KMS-11 (cell line): ENCODE measurements at regions not wholly inside any gene's neighbourhood (a gene's known extent, or its start where the extent isn't known, plus 50 kb on each side); places are given as distances from the start of the nearest gene placed in this dataset.
"Not testable (repeated sequence)": the region's sequence is repeated elsewhere in the genome, so short reads cannot be mapped to it uniquely, and the experiment has no call there.

ENCODE experiments used
- H2AFZ ChIP-seq: fragments of 200-600 bp; sonication (generic); 2 replicates; pipeline ENCODE4 v1.6.1; 2016; ENCODE audit warnings: antibody characterized with exemption, mixed run types, low read depth
- H3K27ac ChIP-seq: fragments of 200-600 bp; sonication (generic); 2 replicates; pipeline ENCODE4 v1.6.1; 2016; ENCODE audit warnings: mild to moderate bottlenecking, mixed run types
- H3K27me3 ChIP-seq: fragments of 200-600 bp; sonication (generic); 2 replicates; pipeline ENCODE4 v1.6.1; 2017; ENCODE audit warnings: mild to moderate bottlenecking, low read depth, mixed run types, moderate library complexity; ENCODE audit not compliant: insufficient read depth
- H3K36me3 ChIP-seq: fragments of 200-600 bp; sonication (generic); 2 replicates; pipeline ENCODE4 v1.6.1; 2017; ENCODE audit warnings: mild to moderate bottlenecking, mixed run types; ENCODE audit not compliant: insufficient read depth
- H3K4me1 ChIP-seq: fragments of 200-600 bp; sonication (generic); 2 replicates; pipeline ENCODE4 v1.6.1; 2016; ENCODE audit warnings: mild to moderate bottlenecking, low read depth, mixed run types; ENCODE audit not compliant: poor library complexity, severe bottlenecking
- H3K4me2 ChIP-seq: fragments of 200-600 bp; sonication (generic); 2 replicates; pipeline ENCODE4 v1.7.0; 2016; ENCODE audit warnings: mild to moderate bottlenecking, mixed run types
- H3K4me3 ChIP-seq: fragments of 200-600 bp; sonication (generic); IDR thresholded peaks from 2 replicates; pipeline ENCODE4 v1.6.1; 2017; ENCODE audit warnings: low read depth, low read length, mixed read lengths; ENCODE audit not compliant: insufficient read depth
- H3K79me2 ChIP-seq: fragments of 200-600 bp; sonication (generic); 2 replicates; pipeline ENCODE4 v1.6.1; 2016; ENCODE audit warnings: low read depth, mixed run types; ENCODE audit not compliant: insufficient read depth
- H3K9ac ChIP-seq: fragments of 200-600 bp; sonication (generic); 2 replicates; pipeline ENCODE4 v1.6.1; 2016; ENCODE audit warnings: mild to moderate bottlenecking, mixed run types
- H4K20me1 ChIP-seq: fragments of 200-600 bp; sonication (generic); 2 replicates; pipeline ENCODE4 v1.6.1; 2016; ENCODE audit warnings: mild to moderate bottlenecking, mixed run types; ENCODE audit not compliant: insufficient read depth
- TF ChIP-seq, protein P1 (sequence below): fragments of 200-600 bp; sonication (generic); conservative IDR thresholded peaks from 2 replicates; pipeline ENCODE4 v1.6.1; 2017; ENCODE audit warnings: low read depth, mild to moderate bottlenecking, antibody characterized with exemption, low read length, moderate library complexity, mixed read lengths

GRCh38 chr10:3255075-3255474 lies 82.5 kb upstream of the PITRM1 start:
- H4K20me1 ChIP-seq = no peaks in the 10 kb centered on the region
- H3K27ac ChIP-seq = no peak overlapping the region
- TF ChIP-seq, protein P1, sequence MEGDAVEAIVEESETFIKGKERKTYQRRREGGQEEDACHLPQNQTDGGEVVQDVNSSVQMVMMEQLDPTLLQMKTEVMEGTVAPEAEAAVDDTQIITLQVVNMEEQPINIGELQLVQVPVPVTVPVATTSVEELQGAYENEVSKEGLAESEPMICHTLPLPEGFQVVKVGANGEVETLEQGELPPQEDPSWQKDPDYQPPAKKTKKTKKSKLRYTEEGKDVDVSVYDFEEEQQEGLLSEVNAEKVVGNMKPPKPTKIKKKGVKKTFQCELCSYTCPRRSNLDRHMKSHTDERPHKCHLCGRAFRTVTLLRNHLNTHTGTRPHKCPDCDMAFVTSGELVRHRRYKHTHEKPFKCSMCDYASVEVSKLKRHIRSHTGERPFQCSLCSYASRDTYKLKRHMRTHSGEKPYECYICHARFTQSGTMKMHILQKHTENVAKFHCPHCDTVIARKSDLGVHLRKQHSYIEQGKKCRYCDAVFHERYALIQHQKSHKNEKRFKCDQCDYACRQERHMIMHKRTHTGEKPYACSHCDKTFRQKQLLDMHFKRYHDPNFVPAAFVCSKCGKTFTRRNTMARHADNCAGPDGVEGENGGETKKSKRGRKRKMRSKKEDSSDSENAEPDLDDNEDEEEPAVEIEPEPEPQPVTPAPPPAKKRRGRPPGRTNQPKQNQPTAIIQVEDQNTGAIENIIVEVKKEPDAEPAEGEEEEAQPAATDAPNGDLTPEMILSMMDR = no peak
- no peaks in the 10 kb centered on the region for H3K79me2 ChIP-seq
- H3K4me3 ChIP-seq = no peak overlapping the region
- no peaks in the 10 kb centered on the region for H3K27me3 ChIP-seq
- H3K36me3 ChIP-seq = no peaks in the 10 kb centered on the region
- peaks cover 8% of the 10 kb centered on the region for H3K4me1 ChIP-seq
- no peak overlapping the region for H3K4me2 ChIP-seq
- H3K9ac ChIP-seq = no peak overlapping the region
- H2AFZ ChIP-seq = no peak overlapping the region

- H3K4me1 ChIP-seq, H2AFZ ChIP-seq, H3K36me3 ChIP-seq, H3K9ac ChIP-seq, H4K20me1 ChIP-seq, H3K79me2 ChIP-seq, H3K27ac ChIP-seq, H3K4me3 ChIP-seq, H3K4me2 ChIP-seq, H3K27me3 ChIP-seq: not testable (repeated sequence)
Observed at GRCh38 chr10:3253974-3254373, 81.4 kb upstream of the PITRM1 start.

DNA sequence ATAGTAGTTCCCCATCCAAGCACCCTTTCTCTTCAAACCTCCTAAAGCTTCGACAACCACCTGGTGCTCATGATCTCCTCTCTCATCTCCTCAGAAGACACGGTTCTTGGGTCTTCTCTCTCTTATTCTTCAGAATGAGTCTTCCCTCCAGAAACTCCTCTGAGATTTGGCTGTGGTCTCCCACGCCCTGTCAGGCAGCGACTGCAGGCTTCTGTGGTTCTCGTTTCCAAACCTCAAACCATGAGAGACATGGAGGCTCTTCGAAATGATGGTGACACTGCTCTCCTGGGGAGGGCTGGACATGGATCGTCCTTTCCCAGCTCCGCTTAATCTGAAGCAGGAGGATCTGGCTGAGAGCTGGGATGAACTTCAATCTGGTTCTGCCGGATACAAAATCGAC lies 78.6 kb upstream of the PITRM1 start:
- H3K4me1 ChIP-seq = peaks cover 8% of the 10 kb centered on the region
- TF ChIP-seq, protein P1 = no peak
- no peak overlapping the region for H2AFZ ChIP-seq
- H3K27me3 ChIP-seq = no peaks in the 10 kb centered on the region
- H3K27ac ChIP-seq = no peak overlapping the region
- no peak overlapping the region for H3K9ac ChIP-seq
- no peaks in the 10 kb centered on the region for H3K79me2 ChIP-seq
- no peaks in the 10 kb centered on the region for H4K20me1 ChIP-seq
- no peak overlapping the region for H3K4me3 ChIP-seq
- no peaks in the 10 kb centered on the region for H3K36me3 ChIP-seq
- H3K4me2 ChIP-seq = no peak overlapping the region

DNA sequence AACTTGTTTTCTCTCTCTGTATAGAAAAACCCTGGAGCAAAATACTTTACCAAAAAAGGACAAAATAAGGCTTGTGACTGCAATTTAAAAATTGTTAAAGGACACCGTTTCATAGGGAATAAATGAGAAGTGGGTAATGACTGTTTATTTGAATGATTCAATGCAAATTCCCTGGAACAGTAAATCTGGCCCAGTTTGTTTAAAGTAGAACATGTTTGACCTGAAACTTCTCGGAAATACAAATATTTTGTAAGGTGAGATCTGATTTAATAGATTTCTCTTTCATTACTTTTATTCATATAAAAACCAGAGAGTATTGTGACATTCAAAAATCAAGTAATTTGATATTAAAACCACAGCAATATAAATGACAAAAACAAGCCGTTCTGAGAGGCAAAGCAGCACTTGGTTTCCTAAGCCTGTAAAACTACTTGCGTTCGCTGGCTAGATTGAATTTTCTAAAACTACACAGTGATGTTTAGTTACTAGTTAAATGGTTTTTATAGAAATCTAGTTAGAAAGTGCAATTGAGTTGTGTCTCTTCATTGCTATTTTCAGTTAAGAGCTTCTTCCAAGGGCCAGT lies 76.8 kb upstream of the PITRM1 start:
- Histone ChIP-seq H2AFZ (no peak overlapping the region), H3K4me3 (no peak overlapping the region), H3K79me2 (no peaks in the 10 kb centered on the region), H3K27me3 (no peaks in the 10 kb centered on the region), H3K4me2 (no peak overlapping the region), H3K27ac (no peak overlapping the region), H3K9ac (no peak overlapping the region), H4K20me1 (no peaks in the 10 kb centered on the region), H3K36me3 (no peaks in the 10 kb centered on the region), H3K4me1 (peaks cover 8% of the 10 kb centered on the region)
- TF ChIP-seq, protein P1 = no peak

- Histone ChIP-seq H3K4me3 (no peak overlapping the region), H3K36me3 (no peaks in the 10 kb centered on the region), H3K4me2 (no peak overlapping the region), H3K27ac (no peak overlapping the region), H4K20me1 (no peaks in the 10 kb centered on the region), H3K79me2 (no peaks in the 10 kb centered on the region), H2AFZ (no peak overlapping the region), H3K4me1 (peaks cover 8% of the 10 kb centered on the region), H3K9ac (no peak overlapping the region), H3K27me3 (no peaks in the 10 kb centered on the region)
- TF ChIP-seq, protein P1 = no peak
Observed at GRCh38 chr10:3248526-3249306, 76.1 kb upstream of the PITRM1 start.
